ENCODE measurements at regions not wholly inside any gene's neighbourhood (a gene's known extent, or its start where the extent isn't known, plus 50 kb on each side); places are given as distances from the start of the nearest gene placed in this dataset.

- no peak for TF ChIP-seq CTCF (IDR thresholded peaks at IDR 0.05)
- TF ChIP-seq POLR2A (IDR thresholded peaks at IDR 0.05), result no peak
These were observed 1407.6 kb downstream of the EPHA7 start for GRCh38 chr6:92011681-92012245.

Data from body of pancreas (tissue), 4 donors.